BLaER1 (cell line): ENCODE measurements at regions not wholly inside any gene's neighbourhood (a gene's known extent, or its start where the extent isn't known, plus 50 kb on each side); places are given as distances from the start of the nearest gene placed in this dataset.

Source experiments
- H3K27ac ChIP-seq: shearing (Covaris generic); formaldehyde crosslinking; 2 replicates; pipeline ENCODE4 v1.8.1; 2022
- H3K27me3 ChIP-seq: shearing (Covaris generic); formaldehyde crosslinking; 2 replicates; pipeline ENCODE4 v1.8.1; 2022
- H3K36me3 ChIP-seq: shearing (Covaris generic); formaldehyde crosslinking; 2 replicates; pipeline ENCODE4 v1.8.1; 2022
- H3K4me1 ChIP-seq: shearing (Covaris generic); formaldehyde crosslinking; 2 replicates; pipeline ENCODE4 v1.8.1; 2022
- H3K4me2 ChIP-seq: shearing (Covaris generic); formaldehyde crosslinking; 2 replicates; pipeline ENCODE4 v1.8.1; 2022
- H3K4me3 ChIP-seq: shearing (Covaris generic); formaldehyde crosslinking; 2 replicates; pipeline ENCODE4 v1.8.1; 2022
- H3K9ac ChIP-seq: shearing (Covaris generic); formaldehyde crosslinking; 2 replicates; pipeline ENCODE4 v1.8.1; 2022
- H3K9me3 ChIP-seq: shearing (Covaris generic); formaldehyde crosslinking; 2 replicates; pipeline ENCODE4 v1.8.1; 2022
- H4K20me1 ChIP-seq: shearing (Covaris generic); formaldehyde crosslinking; 2 replicates; pipeline ENCODE4 v1.8.1; 2022
- Cebpa-rat ChIP-seq: shearing (Covaris generic); IDR thresholded peaks from 2 replicates; pipeline ENCODE4 v1.8.1; 2022

DNA sequence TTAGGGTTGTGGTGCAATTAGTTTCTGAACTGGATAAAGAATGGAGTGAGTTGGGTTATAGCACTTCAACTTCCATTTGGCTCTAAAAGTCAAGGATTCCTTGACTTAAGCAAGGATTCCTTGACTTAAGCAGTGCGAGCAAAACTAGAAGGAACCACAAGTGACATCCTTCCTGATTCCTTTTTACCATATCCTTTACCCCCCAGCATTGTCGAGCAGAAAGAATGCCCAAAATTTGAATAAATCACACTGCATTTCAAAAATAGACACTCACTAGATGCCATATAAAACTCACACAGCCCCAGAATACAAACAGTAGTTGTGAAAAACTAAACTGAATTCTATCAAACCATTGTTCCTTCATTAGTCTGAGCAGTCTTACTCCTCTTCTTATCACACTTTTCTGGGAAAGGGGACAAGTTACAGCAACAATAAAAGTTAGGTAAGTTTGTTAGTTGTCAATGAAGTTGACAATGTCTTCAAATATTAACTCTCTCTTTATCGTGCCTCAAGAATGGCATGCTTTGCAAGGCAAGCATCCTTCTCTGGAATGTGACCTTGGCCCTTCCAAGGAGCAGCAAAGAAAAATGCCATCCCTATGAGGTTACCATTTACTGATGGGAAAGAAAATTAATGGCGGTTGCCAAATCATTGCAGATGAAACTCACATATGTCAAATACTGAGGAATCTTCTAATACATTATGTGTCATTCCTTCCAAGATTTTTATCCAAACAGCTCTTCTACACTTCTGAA lies 273.3 kb upstream of the ANKRD55 start:
- no peak for TF ChIP-seq Cebpa-rat
- H3K27me3 ChIP-seq = no peaks in the 10 kb centered on the region

DNA sequence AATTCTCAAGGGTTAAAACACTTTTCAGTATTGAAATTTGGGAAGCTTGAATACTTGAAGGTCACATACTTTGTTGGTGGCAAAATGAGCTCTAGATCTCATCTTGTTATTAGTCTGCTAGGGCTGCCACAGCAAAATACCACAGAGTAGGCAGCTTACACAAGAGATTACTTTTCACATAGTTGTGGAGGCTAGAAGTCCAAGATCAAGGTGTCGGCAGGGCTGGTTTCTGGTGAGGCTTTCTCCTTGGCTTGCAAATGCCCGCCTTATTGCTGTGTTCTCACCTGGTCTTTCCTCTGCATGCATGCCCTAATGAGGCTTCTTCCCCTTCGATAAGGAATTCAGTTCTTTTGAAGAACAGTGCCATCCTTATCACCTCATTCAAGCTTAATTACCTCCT lies 270.8 kb upstream of the ANKRD55 start:
- Histone ChIP-seq H3K36me3 (0 out of 2 replicates have a peak, but pooled peaks cover 7% of the 10 kb centered on the region), H3K9ac (no peak overlapping the region), H3K27me3 (no peaks in the 10 kb centered on the region), H3K27ac (no peak overlapping the region), H3K9me3 (peaks cover 40% of the 10 kb centered on the region), H3K4me2 (no peak overlapping the region), H3K4me3 (no peak overlapping the region), H4K20me1 (no peaks in the 10 kb centered on the region), H3K4me1 (peaks cover 42% of the 10 kb centered on the region)
- no peak for TF ChIP-seq Cebpa-rat

More for the DNA sequence above, 273.3 kb upstream of the ANKRD55 start:
- no peak overlapping the region for H3K9ac ChIP-seq
- H3K4me2 ChIP-seq = peak overlapping the region; percentile 35
- H3K36me3 ChIP-seq = 0 out of 2 replicates have a peak, but pooled peaks cover 7% of the 10 kb centered on the region
- H4K20me1 ChIP-seq = no peaks in the 10 kb centered on the region
- peaks cover 23% of the 10 kb centered on the region for H3K9me3 ChIP-seq
- peaks cover 39% of the 10 kb centered on the region for H3K4me1 ChIP-seq
- H3K27ac ChIP-seq = no peak overlapping the region
- no peak overlapping the region for H3K4me3 ChIP-seq

DNA sequence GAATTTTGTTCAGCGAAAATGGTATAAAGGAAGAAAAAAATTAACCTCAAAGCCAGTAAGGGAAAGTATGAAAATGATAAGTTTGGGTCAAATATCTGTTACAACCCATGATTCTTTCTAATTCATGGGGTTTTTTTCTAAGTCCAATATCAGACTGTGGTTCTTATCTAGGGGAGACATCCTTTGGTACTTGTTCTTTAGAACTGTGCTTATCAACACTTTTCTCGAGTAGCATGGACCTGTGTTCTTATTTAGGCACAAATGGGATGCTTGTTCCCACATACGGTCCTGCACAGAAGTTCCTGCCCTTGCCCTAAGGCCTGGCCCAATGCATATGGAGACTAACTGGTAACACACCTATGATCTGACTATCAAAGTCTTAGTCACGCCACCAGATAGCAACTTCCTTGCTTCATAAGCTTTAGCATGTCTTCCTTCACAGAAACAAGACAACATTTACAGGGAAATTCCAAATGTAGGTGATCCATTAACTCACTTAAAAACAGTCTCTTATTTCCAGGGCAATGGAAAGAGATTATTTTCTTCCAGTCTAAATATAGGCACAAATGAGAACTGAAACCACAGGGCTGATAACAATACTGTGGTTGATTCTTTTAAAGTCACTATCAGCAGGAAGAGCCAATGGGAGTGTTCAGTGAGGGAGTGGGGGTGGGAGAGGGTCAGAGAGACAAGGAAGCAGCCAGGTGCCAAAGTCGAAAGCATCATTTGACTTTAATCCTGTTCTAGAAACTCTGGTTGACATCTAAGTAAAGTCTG lies 268.8 kb upstream of the ANKRD55 start:
- Histone ChIP-seq H3K36me3 (0 out of 2 replicates have a peak, but pooled peaks cover 7% of the 10 kb centered on the region), H3K4me1 (peaks cover 45% of the 10 kb centered on the region), H3K4me2 (peak overlapping the region; percentile 66), H4K20me1 (no peaks in the 10 kb centered on the region), H3K27ac (peak overlapping the region; percentile 70), H3K4me3 (0 out of 2 replicates have a peak overlapping the region, but pooled peaks have one; percentile 15), H3K9me3 (peaks cover 59% of the 10 kb centered on the region), H3K9ac (no peak overlapping the region), H3K27me3 (no peaks in the 10 kb centered on the region)
- TF ChIP-seq Cebpa-rat = no peak

GRCh38 chr5:56499901-56500300 lies 266.8 kb upstream of the ANKRD55 start:
- Histone ChIP-seq H3K9ac (no peak overlapping the region), H3K4me2 (no peak overlapping the region), H3K27me3 (no peaks in the 10 kb centered on the region), H3K4me3 (no peak overlapping the region), H3K4me1 (peaks cover 38% of the 10 kb centered on the region), H4K20me1 (no peaks in the 10 kb centered on the region), H3K36me3 (0 out of 2 replicates have a peak, but pooled peaks cover 7% of the 10 kb centered on the region), H3K27ac (no peak overlapping the region), H3K9me3 (peaks cover 51% of the 10 kb centered on the region)
- no peak for TF ChIP-seq Cebpa-rat

DNA sequence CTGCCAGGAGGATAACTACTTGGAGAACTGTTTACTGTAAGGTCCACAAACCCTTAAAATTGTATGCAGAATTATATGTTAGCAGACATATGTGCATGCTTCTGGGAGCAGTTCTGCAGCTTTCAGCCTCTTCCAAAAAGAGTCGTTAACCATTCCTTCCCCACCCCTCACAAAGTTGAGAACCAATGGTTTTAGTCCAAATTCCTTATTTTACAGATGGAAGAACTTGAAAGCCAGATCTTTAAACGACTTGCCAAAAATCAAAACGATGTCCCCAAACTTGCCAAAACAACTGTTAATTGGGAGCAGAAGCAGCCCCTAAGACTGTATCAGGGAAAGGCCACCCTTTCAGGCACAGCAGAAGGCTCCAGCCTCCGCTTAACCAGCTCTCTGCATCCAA lies 266.4 kb upstream of the ANKRD55 start:
- Histone ChIP-seq H3K27ac (no peak overlapping the region), H3K27me3 (no peaks in the 10 kb centered on the region), H4K20me1 (no peaks in the 10 kb centered on the region), H3K4me1 (peaks cover 40% of the 10 kb centered on the region), H3K9me3 (peaks cover 50% of the 10 kb centered on the region), H3K4me3 (no peak overlapping the region), H3K9ac (no peak overlapping the region), H3K4me2 (no peak overlapping the region), H3K36me3 (0 out of 2 replicates have a peak, but pooled peaks cover 7% of the 10 kb centered on the region)
- TF ChIP-seq Cebpa-rat = no peak

GRCh38 chr5:56498759-56499395 lies 265.7 kb upstream of the ANKRD55 start:
- 0 out of 2 replicates have a peak, but pooled peaks cover 4% of the 10 kb centered on the region for H3K36me3 ChIP-seq
- H3K4me1 ChIP-seq = peaks cover 46% of the 10 kb centered on the region
- H3K4me2 ChIP-seq = no peak overlapping the region
- no peaks in the 10 kb centered on the region for H3K27me3 ChIP-seq
- H3K9me3 ChIP-seq = peaks cover 46% of the 10 kb centered on the region
- TF ChIP-seq Cebpa-rat = no peak
- no peak overlapping the region for H3K9ac ChIP-seq
- H3K27ac ChIP-seq = no peak overlapping the region; the same call in 1 of the 2 replicates
- no peaks in the 10 kb centered on the region for H4K20me1 ChIP-seq
- no peak overlapping the region for H3K4me3 ChIP-seq

DNA sequence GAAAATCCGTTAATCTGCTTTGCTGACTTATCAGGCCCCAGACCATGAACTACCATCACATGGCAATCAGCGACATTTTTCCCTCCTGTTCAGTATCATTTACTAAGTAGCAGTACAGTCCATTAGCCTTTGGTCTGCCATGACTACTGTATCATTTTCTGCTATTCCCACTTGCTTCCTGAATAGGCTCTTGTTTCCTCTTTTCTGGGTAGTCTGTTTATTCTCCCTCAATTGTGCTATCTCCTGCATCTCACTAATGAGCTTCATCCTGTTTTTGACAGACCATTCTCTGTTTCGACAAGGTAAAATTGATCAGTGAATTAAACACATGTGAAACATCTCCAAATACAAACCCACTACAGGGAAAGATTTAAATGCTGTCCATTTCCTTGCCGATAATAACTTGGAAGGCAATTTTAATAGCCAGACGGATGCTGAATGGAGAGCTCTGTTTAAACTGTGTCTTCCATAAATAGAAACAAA lies 263.5 kb upstream of the ANKRD55 start:
- peaks cover 50% of the 10 kb centered on the region for H3K9me3 ChIP-seq
- H3K4me1 ChIP-seq = peaks cover 30% of the 10 kb centered on the region
- no peaks in the 10 kb centered on the region for H3K27me3 ChIP-seq
- H3K4me2 ChIP-seq = peak overlapping the region; percentile 7; the same call in 1 of the 2 replicates
- H3K36me3 ChIP-seq = no peaks in the 10 kb centered on the region
- no peaks in the 10 kb centered on the region for H4K20me1 ChIP-seq
- TF ChIP-seq Cebpa-rat = no peak
- no peak overlapping the region for H3K4me3 ChIP-seq
- no peak overlapping the region for H3K27ac ChIP-seq
- H3K9ac ChIP-seq = no peak overlapping the region

GRCh38 chr5:56494300-56494731 lies 261.2 kb upstream of the ANKRD55 start:
- H3K27ac ChIP-seq = no peak overlapping the region
- no peak for TF ChIP-seq Cebpa-rat
- H3K36me3 ChIP-seq = no peaks in the 10 kb centered on the region
- peaks cover 44% of the 10 kb centered on the region for H3K9me3 ChIP-seq
- H3K4me2 ChIP-seq = peak overlapping the region; percentile 10; the same call in 1 of the 2 replicates
- H4K20me1 ChIP-seq = no peaks in the 10 kb centered on the region
- no peak overlapping the region for H3K4me3 ChIP-seq
- H3K9ac ChIP-seq = no peak overlapping the region
- no peaks in the 10 kb centered on the region for H3K27me3 ChIP-seq
- peaks cover 25% of the 10 kb centered on the region for H3K4me1 ChIP-seq

DNA sequence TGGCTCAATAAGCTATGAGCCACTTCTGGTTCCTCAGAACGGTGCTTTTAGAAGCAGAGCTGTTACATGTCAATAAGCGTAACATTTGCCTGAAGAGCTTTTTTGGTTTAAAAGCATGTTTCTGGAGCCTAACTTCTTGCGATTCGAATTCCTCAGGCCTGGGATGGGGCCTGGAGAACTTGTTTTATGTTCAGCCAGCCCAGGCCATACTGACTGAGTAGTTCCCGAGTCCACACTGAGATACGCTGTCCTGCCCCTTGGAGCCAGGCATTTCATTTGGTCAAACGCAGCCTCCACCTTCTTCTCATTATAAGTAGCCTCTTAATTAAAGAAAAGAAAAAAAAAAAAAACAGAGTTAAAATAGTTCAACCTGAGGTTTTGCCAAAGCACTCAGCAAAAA lies 260.6 kb upstream of the ANKRD55 start:
- no peaks in the 10 kb centered on the region for H3K27me3 ChIP-seq
- H3K27ac ChIP-seq = no peak overlapping the region
- H3K4me2 ChIP-seq = peak overlapping the region; percentile 11; the same call in 1 of the 2 replicates
- TF ChIP-seq Cebpa-rat = no peak
- no peak overlapping the region for H3K9ac ChIP-seq
- 0 out of 2 replicates have a peak, but pooled peaks cover under 1% of the 10 kb centered on the region for H3K36me3 ChIP-seq
- no peak overlapping the region for H3K4me3 ChIP-seq
- peaks cover 44% of the 10 kb centered on the region for H3K9me3 ChIP-seq
- H4K20me1 ChIP-seq = no peaks in the 10 kb centered on the region
- H3K4me1 ChIP-seq = peaks cover 25% of the 10 kb centered on the region
